ENCODE measurements at regions not wholly inside any gene's neighbourhood (a gene's known extent, or its start where the extent isn't known, plus 50 kb on each side); places are given as distances from the start of the nearest gene placed in this dataset.

DNA sequence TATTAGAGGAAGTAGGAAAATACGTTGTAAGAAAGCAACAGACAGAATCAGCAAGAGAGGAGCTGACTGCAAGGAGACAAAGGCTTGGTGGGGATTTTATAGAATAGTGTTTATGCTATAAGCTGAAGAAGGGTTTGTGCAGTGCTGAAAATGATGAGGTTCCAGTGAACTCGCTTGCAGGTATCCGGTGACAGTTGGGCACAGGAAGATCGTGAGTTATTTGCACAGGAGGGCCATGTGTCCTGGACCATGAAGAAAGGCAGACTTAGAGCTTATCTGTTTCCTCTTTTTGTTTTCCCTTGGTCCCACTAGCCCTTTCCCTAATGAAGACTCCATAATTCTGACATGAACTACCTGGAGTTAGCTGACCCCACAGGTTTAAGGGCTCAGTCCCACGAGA is 61.4 kb downstream of the NXNL2 start:
- Histone ChIP-seq H4K12ac (ENCODE audit: low read depth, low read length) (no peak overlapping the region), H3K4me2 (ENCODE audit: low read length) (no peak overlapping the region), H3K27me3 (ENCODE audit: insufficient read depth, low read length) (no peaks in the 10 kb centered on the region), H3K4ac (ENCODE audit: low read depth, low read length) (no peak overlapping the region), H3K79me1 (ENCODE audit: low read length) (no peaks in the 10 kb centered on the region), H3K18ac (ENCODE audit: low read length) (no peak overlapping the region), H3K36me3 (ENCODE audit: control insufficient read depth in 1 of 2, insufficient read depth in 2 of 2, low read length in 2 of 2) (no peaks in the 10 kb centered on the region), H3K23ac (ENCODE audit: low read length) (no peak overlapping the region), H3K79me2 (ENCODE audit: control insufficient read depth, insufficient read depth, low read length, poor library complexity) (no peaks in the 10 kb centered on the region), H3K27ac (ENCODE audit: low read depth, low read length) (no peak overlapping the region), H3K9ac (ENCODE audit: low read length) (no peak overlapping the region), H4K8ac (ENCODE audit: low read depth, low read length) (no peak overlapping the region), H2BK120ac (ENCODE audit: insufficient read depth, low read length, poor library complexity) (no peak overlapping the region), H2AK5ac (ENCODE audit: low read length) (no peak overlapping the region), H2AFZ (ENCODE audit: insufficient read depth, low read length, poor library complexity) (no peak overlapping the region), H3K4me1 (ENCODE audit: control insufficient read depth in 1 of 2, insufficient read depth in 2 of 2, low read length in 2 of 2) (no peaks in the 10 kb centered on the region), H3K9me3 (ENCODE audit: insufficient read depth, low read depth, low read length) (no peaks in the 10 kb centered on the region), H2BK12ac (ENCODE audit: low read length) (no peak overlapping the region), H4K91ac (ENCODE audit: low read depth, low read length) (no peak overlapping the region), H3K4me3 (ENCODE audit: low read depth, low read length) (no peak overlapping the region), H3K14ac (ENCODE audit: low read length) (no peak overlapping the region), H2BK5ac (ENCODE audit: low read depth, low read length, poor library complexity) (no peak overlapping the region)
- WGBS (ENCODE audit: extremely low coverage, insufficient coverage, insufficient read length): no CpG with 5 or more reads among the region's 5 CpGs
- DNase-seq: no peak

DNA sequence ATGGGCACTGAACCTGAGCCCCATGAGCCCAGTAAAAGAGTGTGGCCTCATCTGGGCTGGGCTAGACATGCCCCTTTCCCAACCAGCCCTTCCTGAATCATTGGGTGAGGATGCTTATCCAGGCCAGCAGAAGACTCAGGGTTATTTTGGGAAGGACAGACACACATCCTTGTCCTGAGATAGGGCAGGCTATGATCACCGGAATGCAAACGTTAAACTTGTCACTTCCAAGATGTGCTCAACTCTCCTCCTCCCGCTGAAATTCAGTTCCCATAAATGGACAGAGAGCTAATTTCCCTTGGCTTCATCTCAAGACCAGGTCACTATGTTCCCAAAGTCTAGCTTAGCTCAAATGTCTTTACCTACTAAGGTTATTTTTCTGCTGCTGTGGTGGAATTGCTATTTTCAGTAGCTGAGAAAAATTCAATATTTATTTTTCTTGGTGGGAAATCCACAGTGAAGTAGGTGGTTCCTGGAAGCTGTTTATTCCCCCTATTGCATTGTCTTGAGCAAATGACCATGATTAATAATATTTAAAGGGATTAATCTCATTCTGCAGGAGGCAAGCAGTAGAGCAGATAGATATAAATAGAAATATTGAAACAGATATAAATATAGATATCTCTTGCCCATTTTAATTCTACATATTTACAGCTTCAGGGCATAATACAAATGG is 70.0 kb downstream of the NXNL2 start:
- H3K79me2 ChIP-seq (ENCODE audit: control insufficient read depth, insufficient read depth, low read length, poor library complexity): no peaks in the 10 kb centered on the region
- H3K79me1 ChIP-seq (ENCODE audit: low read length): no peaks in the 10 kb centered on the region
- H3K9me3 ChIP-seq (ENCODE audit: insufficient read depth, low read depth, low read length): peaks cover 2% of the 10 kb centered on the region
- H2BK12ac ChIP-seq (ENCODE audit: low read length): no peak overlapping the region
- H3K4me3 ChIP-seq (ENCODE audit: low read depth, low read length): no peak overlapping the region
- peak overlapping the region; percentile 64 for H3K9ac ChIP-seq (ENCODE audit: low read length)
- no peaks in the 10 kb centered on the region for H3K27me3 ChIP-seq (ENCODE audit: insufficient read depth, low read length)
- no peak overlapping the region for H2BK120ac ChIP-seq (ENCODE audit: insufficient read depth, low read length, poor library complexity)
- no peak for DNase-seq
- no peaks in the 10 kb centered on the region for H3K36me3 ChIP-seq (ENCODE audit: control insufficient read depth in 1 of 2, insufficient read depth in 2 of 2, low read length in 2 of 2)
- no peak overlapping the region for H2AFZ ChIP-seq (ENCODE audit: insufficient read depth, low read length, poor library complexity)
- no peak overlapping the region for H3K18ac ChIP-seq (ENCODE audit: low read length)
- H4K91ac ChIP-seq (ENCODE audit: low read depth, low read length): no peak overlapping the region
- no peak overlapping the region for H2AK5ac ChIP-seq (ENCODE audit: low read length)
- H3K4me2 ChIP-seq (ENCODE audit: low read length): no peak overlapping the region
- no peak overlapping the region for H4K8ac ChIP-seq (ENCODE audit: low read depth, low read length)
- H3K4me1 ChIP-seq (ENCODE audit: control insufficient read depth in 1 of 2, insufficient read depth in 2 of 2, low read length in 2 of 2): no peaks in the 10 kb centered on the region
- H3K23ac ChIP-seq (ENCODE audit: low read length): peak overlapping the region; percentile 95
- H3K14ac ChIP-seq (ENCODE audit: low read length): no peak overlapping the region
- no peak overlapping the region for H2BK5ac ChIP-seq (ENCODE audit: low read depth, low read length, poor library complexity)
- no CpG with 5 or more reads among the region's 3 CpGs for WGBS (ENCODE audit: extremely low coverage, insufficient coverage, insufficient read length)
- H3K27ac ChIP-seq (ENCODE audit: low read depth, low read length): no peak overlapping the region
- no peak overlapping the region for H3K4ac ChIP-seq (ENCODE audit: low read depth, low read length)
- H4K12ac ChIP-seq (ENCODE audit: low read depth, low read length): no peak overlapping the region

DNA sequence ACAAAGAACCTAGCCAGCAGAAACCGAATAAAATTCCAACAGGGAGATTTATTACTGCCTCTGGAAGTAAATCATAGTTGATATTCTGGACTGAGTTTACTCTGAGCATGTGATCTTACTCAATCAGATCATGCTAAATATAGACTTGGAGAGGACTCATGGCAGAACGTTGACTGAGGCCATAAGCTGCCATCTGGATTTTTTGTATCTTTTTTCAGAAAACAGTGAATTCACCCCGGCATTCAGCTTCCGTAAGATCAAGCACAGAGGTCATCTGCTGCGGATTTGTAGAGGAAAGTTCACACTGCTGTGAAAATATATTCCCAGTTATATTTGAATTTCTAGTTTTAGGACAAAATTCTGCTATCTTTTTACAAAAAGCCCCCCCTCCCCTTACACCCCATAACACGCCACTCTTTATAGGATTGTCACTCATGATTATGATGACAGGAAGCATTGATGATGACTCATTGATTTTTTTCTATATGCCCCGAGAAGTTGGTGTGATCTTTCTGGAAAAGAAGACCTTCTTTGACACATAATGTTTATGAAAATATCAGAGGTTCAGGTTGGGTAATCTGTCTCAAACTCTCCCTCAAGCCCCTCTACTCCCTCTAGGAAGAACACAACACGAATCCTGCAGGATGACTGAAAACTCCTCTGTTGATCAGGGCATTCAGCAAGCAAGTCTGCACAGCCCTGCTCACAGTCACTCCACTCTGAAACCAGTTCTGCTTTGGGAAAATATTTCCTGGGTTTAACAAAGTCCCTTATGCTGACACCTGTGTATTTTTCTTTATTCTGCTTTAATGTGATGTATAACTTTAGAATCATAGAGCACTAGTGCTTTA is 70.8 kb downstream of the NXNL2 start:
- H3K4me2 ChIP-seq (ENCODE audit: low read length): no peak overlapping the region
- H4K8ac ChIP-seq (ENCODE audit: low read depth, low read length): no peak overlapping the region
- H2BK5ac ChIP-seq (ENCODE audit: low read depth, low read length, poor library complexity): no peak overlapping the region
- H3K79me1 ChIP-seq (ENCODE audit: low read length): no peaks in the 10 kb centered on the region
- DNase-seq: no peak
- H3K27me3 ChIP-seq (ENCODE audit: insufficient read depth, low read length): no peaks in the 10 kb centered on the region
- no peak overlapping the region for H4K12ac ChIP-seq (ENCODE audit: low read depth, low read length)
- no peak overlapping the region for H3K4me3 ChIP-seq (ENCODE audit: low read depth, low read length)
- no CpG with 5 or more reads among the region's 8 CpGs for WGBS (ENCODE audit: extremely low coverage, insufficient coverage, insufficient read length)
- H3K14ac ChIP-seq (ENCODE audit: low read length): no peak overlapping the region
- no peak overlapping the region for H2AFZ ChIP-seq (ENCODE audit: insufficient read depth, low read length, poor library complexity)
- no peak overlapping the region for H2BK12ac ChIP-seq (ENCODE audit: low read length)
- no peak overlapping the region for H3K9ac ChIP-seq (ENCODE audit: low read length)
- H2BK120ac ChIP-seq (ENCODE audit: insufficient read depth, low read length, poor library complexity): no peak overlapping the region
- no peak overlapping the region for H3K18ac ChIP-seq (ENCODE audit: low read length)
- H4K91ac ChIP-seq (ENCODE audit: low read depth, low read length): no peak overlapping the region
- no peaks in the 10 kb centered on the region for H3K36me3 ChIP-seq (ENCODE audit: control insufficient read depth in 1 of 2, insufficient read depth in 2 of 2, low read length in 2 of 2)
- no peaks in the 10 kb centered on the region for H3K79me2 ChIP-seq (ENCODE audit: control insufficient read depth, insufficient read depth, low read length, poor library complexity)
- no peak overlapping the region for H3K4ac ChIP-seq (ENCODE audit: low read depth, low read length)
- no peak overlapping the region for H3K23ac ChIP-seq (ENCODE audit: low read length)
- no peak overlapping the region for H2AK5ac ChIP-seq (ENCODE audit: low read length)
- H3K27ac ChIP-seq (ENCODE audit: low read depth, low read length): no peak overlapping the region
- H3K4me1 ChIP-seq (ENCODE audit: control insufficient read depth in 1 of 2, insufficient read depth in 2 of 2, low read length in 2 of 2): no peaks in the 10 kb centered on the region
- peaks cover 2% of the 10 kb centered on the region for H3K9me3 ChIP-seq (ENCODE audit: insufficient read depth, low read depth, low read length)

DNA sequence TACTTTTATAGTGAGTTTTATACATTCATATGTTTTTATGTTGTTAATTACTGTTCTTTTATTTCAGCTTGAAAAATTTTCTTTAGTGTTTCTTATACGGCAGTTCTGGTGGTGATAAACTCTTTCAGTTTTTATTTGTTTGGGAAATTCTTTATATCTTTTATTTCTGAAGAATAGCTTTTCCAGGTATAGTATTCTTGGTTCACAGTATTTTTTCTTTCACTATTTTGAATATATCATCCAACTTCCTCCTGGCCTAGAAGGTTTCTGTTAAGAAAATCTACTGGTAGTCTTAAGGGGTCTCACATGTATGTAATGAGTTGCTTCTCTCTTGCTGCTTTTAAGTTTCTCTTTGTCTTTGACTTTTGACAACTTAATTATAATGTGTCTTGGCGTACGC is 79.4 kb downstream of the NXNL2 start:
- Histone ChIP-seq H2BK120ac (ENCODE audit: insufficient read depth, low read length, poor library complexity) (no peak overlapping the region), H3K4me2 (ENCODE audit: low read length) (no peak overlapping the region)
- WGBS (ENCODE audit: extremely low coverage, insufficient coverage, insufficient read length): no CpG with 5 or more reads among the region's 3 CpGs

More for the DNA sequence above, 79.4 kb downstream of the NXNL2 start:
- Histone ChIP-seq H2BK5ac (ENCODE audit: low read depth, low read length, poor library complexity) (no peak overlapping the region), H3K14ac (ENCODE audit: low read length) (no peak overlapping the region), H3K9ac (ENCODE audit: low read length) (no peak overlapping the region), H3K27ac (ENCODE audit: low read depth, low read length) (no peak overlapping the region), H3K4ac (ENCODE audit: low read depth, low read length) (no peak overlapping the region), H2AK5ac (ENCODE audit: low read length) (no peak overlapping the region), H4K91ac (ENCODE audit: low read depth, low read length) (no peak overlapping the region), H3K79me2 (ENCODE audit: control insufficient read depth, insufficient read depth, low read length, poor library complexity) (no peaks in the 10 kb centered on the region), H2AFZ (ENCODE audit: insufficient read depth, low read length, poor library complexity) (no peak overlapping the region), H3K36me3 (ENCODE audit: control insufficient read depth in 1 of 2, insufficient read depth in 2 of 2, low read length in 2 of 2) (no peaks in the 10 kb centered on the region), H2BK12ac (ENCODE audit: low read length) (no peak overlapping the region), H4K8ac (ENCODE audit: low read depth, low read length) (no peak overlapping the region), H4K12ac (ENCODE audit: low read depth, low read length) (no peak overlapping the region), H3K18ac (ENCODE audit: low read length) (no peak overlapping the region), H3K27me3 (ENCODE audit: insufficient read depth, low read length) (no peaks in the 10 kb centered on the region), H3K4me1 (ENCODE audit: control insufficient read depth in 1 of 2, insufficient read depth in 2 of 2, low read length in 2 of 2) (no peaks in the 10 kb centered on the region), H3K79me1 (ENCODE audit: low read length) (no peaks in the 10 kb centered on the region), H3K4me3 (ENCODE audit: low read depth, low read length) (no peak overlapping the region), H3K9me3 (ENCODE audit: insufficient read depth, low read depth, low read length) (no peaks in the 10 kb centered on the region), H3K23ac (ENCODE audit: low read length) (no peak overlapping the region)
- DNase-seq: no peak

All from trophoblast cell (in vitro differentiated cells and primary cell).